ENCODE measurements at regions not wholly inside any gene's neighbourhood (a gene's known extent, or its start where the extent isn't known, plus 50 kb on each side); places are given as distances from the start of the nearest gene placed in this dataset.

- no peak for DNase-seq (ENCODE audit: low spot score)
These were observed 156.6 kb upstream of the BTG1 start for GRCh38 chr12:92302041-92302829.

GRCh38 chr12:92301356-92301755 lies 155.7 kb upstream of the BTG1 start:
- DNase-seq (ENCODE audit: low spot score), result no peak

GRCh38 chr12:92300777-92301176 lies 155.1 kb upstream of the BTG1 start:
- no peak for DNase-seq (ENCODE audit: low spot score)

GRCh38 chr12:92299744-92300143 lies 154.1 kb upstream of the BTG1 start:
- DNase-seq (ENCODE audit: low spot score), result no peak

GRCh38 chr12:92299344-92299743 lies 153.7 kb upstream of the BTG1 start:
- DNase-seq (ENCODE audit: low spot score), result no peak

GRCh38 chr12:92297932-92298696 lies 152.5 kb upstream of the BTG1 start:
- DNase-seq (ENCODE audit: low spot score), result no peak

- DNase-seq (ENCODE audit: low spot score), result no peak
These were observed 151.8 kb upstream of the BTG1 start for GRCh38 chr12:92297405-92297804.

- DNase-seq (ENCODE audit: low spot score), result no peak
These were observed 149.9 kb upstream of the BTG1 start for GRCh38 chr12:92295523-92295922.

GRCh38 chr12:92294676-92295440 lies 149.2 kb upstream of the BTG1 start:
- no peak for DNase-seq (ENCODE audit: low spot score)

GRCh38 chr12:92292016-92292415 lies 146.4 kb upstream of the BTG1 start:
- no peak for DNase-seq (ENCODE audit: low spot score)

- DNase-seq (ENCODE audit: low spot score), result no peak
These were observed 145.2 kb upstream of the BTG1 start for GRCh38 chr12:92290886-92291285.

- no peak for DNase-seq (ENCODE audit: low spot score)
These were observed 144.7 kb upstream of the BTG1 start for GRCh38 chr12:92290350-92290695.

- DNase-seq (ENCODE audit: low spot score), result no peak
These were observed 144.1 kb upstream of the BTG1 start for GRCh38 chr12:92289629-92290349.

- no peak for DNase-seq (ENCODE audit: low spot score)
These were observed 142.9 kb upstream of the BTG1 start for GRCh38 chr12:92288561-92288960.

GRCh38 chr12:92278378-92278828 lies 132.8 kb upstream of the BTG1 start:
- DNase-seq (ENCODE audit: low spot score), result no peak

GRCh38 chr12:92277795-92278194 lies 132.1 kb upstream of the BTG1 start:
- DNase-seq (ENCODE audit: low spot score), result no peak

GRCh38 chr12:92276276-92276675 lies 130.6 kb upstream of the BTG1 start:
- no peak for DNase-seq (ENCODE audit: low spot score)

GRCh38 chr12:92275443-92276154 lies 130.0 kb upstream of the BTG1 start:
- no peak for DNase-seq (ENCODE audit: low spot score)

GRCh38 chr12:92273076-92273475 lies 127.4 kb upstream of the BTG1 start:
- DNase-seq (ENCODE audit: low spot score), result no peak

- peak; percentile 27 for DNase-seq (ENCODE audit: low spot score)
These were observed 126.7 kb upstream of the BTG1 start for GRCh38 chr12:92272061-92272964.

All from iPS-NIHi11 (cell line).